Esophagus squamous epithelium (tissue), 4 donors: ENCODE measurements at regions not wholly inside any gene's neighbourhood (a gene's known extent, or its start where the extent isn't known, plus 50 kb on each side); places are given as distances from the start of the nearest gene placed in this dataset.

Source experiments
- CTCF ChIP-seq, 6 experiments: fragments of 450-650 bp in 4 of 6; fragments of 200-600 bp in 2 of 6; sonication (generic) in 2 of 6; IDR thresholded peaks; one replicate each; pipeline ENCODE4 v1.5.1; 2016 to 2019; ENCODE audit warnings: antibody characterized with exemption in 6 of 6, mild to moderate bottlenecking in 4 of 6, moderate library complexity in 4 of 6
- POLR2A ChIP-seq, 4 donors: fragments of 450-650 bp; IDR thresholded peaks; one replicate each; pipeline ENCODE4 v1.6.1; 2017; ENCODE audit warnings: antibody characterized with exemption in 4 of 4, mild to moderate bottlenecking in 4 of 4, moderate library complexity in 3 of 4

GRCh38 chr1:234662148-234662547, 52.2 kb upstream of the IRF2BP2 start:
- no peak for TF ChIP-seq CTCF (IDR thresholded peaks at IDR 0.05)
- TF ChIP-seq POLR2A (IDR thresholded peaks at IDR 0.05): no peak
